HT1080 (cell line): ENCODE measurements at regions not wholly inside any gene's neighbourhood (a gene's known extent, or its start where the extent isn't known, plus 50 kb on each side); places are given as distances from the start of the nearest gene placed in this dataset. TPM values are rescaled to one million over a fixed set of nuclear protein-coding genes. Genes with fewer than 3 reads are reported as not detected.

Source experiments
- DNase-seq: peaks from one replicate; pipeline ENCODE4 v3.0.0-alpha.2; 2015; ENCODE audit warnings: low read depth
- small RNA-seq: library from RNA; depleted of rRNA; stranded (forward); fragments of <200 nt; gene quantifications from one replicate; pipeline ENCODE3, GENCODE V24; 2014

- DNase-seq = no peak
Observed at GRCh38 chr4:4960574-4960973, 58.7 kb downstream of the CYTL1 start.

DNA sequence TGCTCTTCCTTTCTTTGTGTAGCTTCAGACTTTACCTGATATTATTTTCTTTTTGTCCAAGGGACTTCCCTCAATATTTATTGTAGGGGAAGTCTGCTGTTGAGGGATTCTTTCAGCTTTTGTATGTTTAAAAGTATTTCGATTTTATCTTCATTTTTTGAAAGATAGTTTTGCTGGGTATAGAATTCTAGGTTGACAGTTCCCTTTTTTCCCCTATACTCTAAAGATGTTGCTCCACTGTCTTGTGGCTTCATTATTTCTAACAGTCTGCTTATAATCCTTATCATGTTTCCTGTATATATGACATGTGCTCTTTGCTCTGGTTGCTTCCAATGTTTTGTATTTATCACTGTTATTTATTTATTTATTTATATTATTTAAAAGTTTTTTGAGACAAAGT is 57.3 kb downstream of the CYTL1 start:
- DNase-seq = no peak

- DNase-seq = no peak
Observed at GRCh38 chr4:4962928-4963327, 56.3 kb downstream of the CYTL1 start.

Small RNA genes lying in the stretch of these regions (small RNA-seq; reads per million reads assigned to genes)
- gene RN7SKP113 = not detected
